Prostate gland (tissue), 2 donors: ENCODE measurements at regions not wholly inside any gene's neighbourhood (a gene's known extent, or its start where the extent isn't known, plus 50 kb on each side); places are given as distances from the start of the nearest gene placed in this dataset.
"Not testable (repeated sequence)": the region's sequence is repeated elsewhere in the genome, so short reads cannot be mapped to it uniquely, and the experiment has no call there.

Experiments
- DNase-seq: peaks from one replicate; pipeline ENCODE4 v3.0.0-alpha.2; 2019; ENCODE audit warnings: low spot score
- H3K27ac ChIP-seq, 2 donors: fragments of 200-600 bp; sonication (generic); 2 replicates each; pipeline ENCODE4 v1.5.1; 2017 to 2019
- H3K27me3 ChIP-seq: fragments of 200-600 bp; sonication (generic); replicated peaks from 2 replicates; pipeline ENCODE4 v1.5.1; 2019; ENCODE audit not compliant: insufficient read depth
- H3K36me3 ChIP-seq, 2 donors: fragments of 200-600 bp; sonication (generic); 1 replicate in 1 of 2; 2 replicates in 1 of 2; pipeline versions ENCODE4 v1.5.1 to v1.8.1; 2017 to 2019
- H3K4me1 ChIP-seq: fragments of 200-600 bp; sonication (generic); replicated peaks from 2 replicates; pipeline ENCODE4 v1.5.1; 2019
- H3K4me3 ChIP-seq, 2 donors: fragments of 200-600 bp; sonication (generic); 2 replicates each; pipeline ENCODE4 v1.5.1; 2017 to 2019
- H3K9me3 ChIP-seq: fragments of 200-600 bp; sonication (generic); 2 replicates; pipeline ENCODE4 v1.5.1; 2017
- POLR2A ChIP-seq: fragments of 450-650 bp; IDR thresholded peaks from one replicate; pipeline ENCODE4 v1.6.1; 2016; ENCODE audit warnings: antibody characterized with exemption, mild to moderate bottlenecking
- POLR2AphosphoS5 ChIP-seq: sonication (generic); formaldehyde crosslinking; IDR thresholded peaks from one replicate; pipeline ENCODE4 v1.6.1; 2017; ENCODE audit warnings: antibody characterized with exemption
- WGBS: methylation state at CpG from one replicate; pipeline ENCODE4 v1.1.5; 2018; 5-methylcytosine and 5-hydroxymethylcytosine counted together
- intact Hi-C: fragments of 100-400 bp; cut with DNase I; formaldehyde crosslinking; loops from one replicate; pipeline ENCODE4 v1.14.2; 2022
- TF ChIP-seq, protein P1 (sequence below), 4 experiments: fragments of 200-600 bp in 2 of 4; fragments of 450-650 bp in 2 of 4; sonication (generic) in 2 of 4; IDR thresholded peaks; 1 replicate in 3 of 4; 2 replicates in 1 of 4; pipeline ENCODE4 v1.5.1; 2016 to 2019; ENCODE audit warnings: antibody characterized with exemption in 4 of 4, mild to moderate bottlenecking in 2 of 4, moderate library complexity in 2 of 4

DNA sequence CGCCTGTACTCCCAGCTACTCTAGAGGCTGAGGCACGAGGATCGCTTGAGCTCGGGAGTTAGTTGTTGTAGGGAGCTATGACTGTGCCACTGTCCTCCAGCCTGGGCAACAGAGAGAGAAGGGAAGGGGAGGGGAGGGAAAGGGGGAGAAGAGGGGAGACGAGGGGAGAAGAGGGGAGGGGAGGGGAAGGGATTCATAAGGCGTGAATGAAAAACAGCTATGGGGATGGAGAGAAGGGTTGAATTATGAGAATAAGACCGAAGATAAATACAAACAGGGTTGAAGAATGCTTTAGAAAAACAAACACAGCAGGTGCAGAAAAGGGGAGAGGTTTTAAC is 106.0 kb downstream of the TRIM27 start:
- Histone ChIP-seq H3K27ac (no peak overlapping the region), H3K36me3 (no peaks in the 10 kb centered on the region), H3K27me3 (peaks cover 45% of the 10 kb centered on the region), H3K4me3 (no peak overlapping the region), H3K4me1 (no peaks in the 10 kb centered on the region), H3K9me3 (no peaks in the 10 kb centered on the region)
- intact Hi-C loops: no loop called here
- WGBS: 11% methylated on average over 7 of the region's 7 CpGs
- TF ChIP-seq, protein P1, sequence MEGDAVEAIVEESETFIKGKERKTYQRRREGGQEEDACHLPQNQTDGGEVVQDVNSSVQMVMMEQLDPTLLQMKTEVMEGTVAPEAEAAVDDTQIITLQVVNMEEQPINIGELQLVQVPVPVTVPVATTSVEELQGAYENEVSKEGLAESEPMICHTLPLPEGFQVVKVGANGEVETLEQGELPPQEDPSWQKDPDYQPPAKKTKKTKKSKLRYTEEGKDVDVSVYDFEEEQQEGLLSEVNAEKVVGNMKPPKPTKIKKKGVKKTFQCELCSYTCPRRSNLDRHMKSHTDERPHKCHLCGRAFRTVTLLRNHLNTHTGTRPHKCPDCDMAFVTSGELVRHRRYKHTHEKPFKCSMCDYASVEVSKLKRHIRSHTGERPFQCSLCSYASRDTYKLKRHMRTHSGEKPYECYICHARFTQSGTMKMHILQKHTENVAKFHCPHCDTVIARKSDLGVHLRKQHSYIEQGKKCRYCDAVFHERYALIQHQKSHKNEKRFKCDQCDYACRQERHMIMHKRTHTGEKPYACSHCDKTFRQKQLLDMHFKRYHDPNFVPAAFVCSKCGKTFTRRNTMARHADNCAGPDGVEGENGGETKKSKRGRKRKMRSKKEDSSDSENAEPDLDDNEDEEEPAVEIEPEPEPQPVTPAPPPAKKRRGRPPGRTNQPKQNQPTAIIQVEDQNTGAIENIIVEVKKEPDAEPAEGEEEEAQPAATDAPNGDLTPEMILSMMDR (IDR thresholded peaks at IDR 0.05): no peak
- TF ChIP-seq POLR2AphosphoS5 (no peak), POLR2A (no peak)
- DNase-seq: no peak

DNA sequence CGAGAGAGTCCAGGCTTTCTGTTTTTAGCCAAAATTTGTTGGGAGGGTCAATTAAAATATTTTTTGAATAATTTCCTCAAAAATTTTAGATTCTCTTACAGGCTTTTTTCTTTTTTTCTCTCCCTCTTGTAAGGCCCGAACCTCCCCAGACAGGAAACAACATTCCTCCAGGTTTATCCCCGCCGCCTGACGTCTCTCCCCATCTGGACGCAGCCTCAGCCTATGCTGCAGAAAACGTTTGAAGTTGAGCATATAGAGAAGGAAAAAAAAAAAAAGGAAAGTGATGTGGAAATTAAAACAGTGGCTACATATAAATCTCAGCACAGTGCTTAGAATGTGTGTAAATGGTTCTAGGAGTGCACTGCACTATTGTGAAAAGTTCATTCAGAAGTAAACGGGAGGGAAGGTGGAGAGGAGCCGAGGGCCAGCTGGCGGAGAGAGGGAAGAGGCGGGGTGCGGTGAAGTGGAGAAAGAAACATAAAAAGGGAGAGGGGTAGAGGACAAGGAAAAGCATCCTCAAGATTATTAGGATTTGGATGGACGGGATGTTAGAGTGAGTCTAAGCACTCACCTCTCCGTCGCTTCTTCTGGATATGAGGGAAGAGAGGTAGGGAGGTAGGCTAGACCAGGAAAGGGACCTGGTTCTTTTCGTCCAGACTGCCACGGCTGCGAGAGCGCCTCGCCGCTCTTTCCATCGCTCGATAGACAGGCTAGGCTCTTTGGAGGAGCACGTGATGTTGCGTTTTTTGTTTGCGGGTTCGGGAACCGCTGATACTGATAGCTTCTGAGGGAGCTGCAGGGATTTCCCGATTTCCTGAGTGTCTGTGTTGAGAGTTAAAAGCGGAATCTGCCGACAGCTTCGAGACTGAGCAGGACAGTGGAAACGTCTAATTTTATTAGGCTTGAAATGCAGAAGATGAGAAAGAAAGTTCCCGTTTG is 98.7 kb downstream of the TRIM27 start:
- 4% methylated on average over 34 of the region's 34 CpGs for WGBS
- Histone ChIP-seq H3K4me3 (no peak overlapping the region), H3K4me1 (no peaks in the 10 kb centered on the region), H3K27me3 (peaks cover 25% of the 10 kb centered on the region), H3K36me3 (no peaks in the 10 kb centered on the region), H3K27ac (no peak overlapping the region), H3K9me3 (no peaks in the 10 kb centered on the region)
- DNase-seq: no peak
- TF ChIP-seq POLR2AphosphoS5: no peak
- intact Hi-C loops: no loop called here

DNA sequence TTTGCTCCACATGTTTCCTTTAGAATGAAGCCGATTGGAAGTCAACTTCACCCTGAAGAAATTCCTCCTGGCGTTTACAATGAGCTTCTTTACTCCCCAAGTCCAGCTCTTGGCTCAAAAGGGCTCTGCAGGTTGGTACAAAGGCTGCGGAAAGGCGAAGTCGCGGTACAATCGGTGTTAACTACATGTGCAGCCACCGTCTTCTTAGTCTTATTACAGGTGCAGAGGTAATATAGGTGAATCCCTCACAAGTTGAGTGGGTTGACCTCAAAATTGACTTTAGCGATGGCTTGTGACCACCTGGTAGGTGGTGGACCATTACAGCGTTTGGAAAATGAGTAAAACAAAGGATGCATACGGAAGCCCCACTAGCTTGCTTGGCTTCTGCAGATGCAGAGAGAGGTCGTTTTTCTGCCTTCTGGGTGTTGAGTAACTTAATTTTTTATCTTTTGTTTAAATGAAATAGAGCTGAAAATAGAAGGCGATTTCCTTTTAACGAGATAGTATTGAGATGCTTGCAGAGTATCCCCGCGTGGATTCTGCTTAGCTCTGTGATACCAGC is 98.0 kb downstream of the TRIM27 start:
- H3K36me3 ChIP-seq: no peaks in the 10 kb centered on the region
- H3K9me3 ChIP-seq: no peaks in the 10 kb centered on the region
- no peaks in the 10 kb centered on the region for H3K4me1 ChIP-seq
- DNase-seq: no peak
- no peak overlapping the region for H3K4me3 ChIP-seq
- intact Hi-C loops: no loop called here
- no peak overlapping the region for H3K27ac ChIP-seq
- TF ChIP-seq POLR2A (no peak), POLR2AphosphoS5 (no peak)
- TF ChIP-seq, protein P1 (IDR thresholded peaks at IDR 0.05): no peak
- H3K27me3 ChIP-seq: peaks cover 25% of the 10 kb centered on the region
- WGBS: 9% methylated on average over 16 of the region's 16 CpGs

DNA sequence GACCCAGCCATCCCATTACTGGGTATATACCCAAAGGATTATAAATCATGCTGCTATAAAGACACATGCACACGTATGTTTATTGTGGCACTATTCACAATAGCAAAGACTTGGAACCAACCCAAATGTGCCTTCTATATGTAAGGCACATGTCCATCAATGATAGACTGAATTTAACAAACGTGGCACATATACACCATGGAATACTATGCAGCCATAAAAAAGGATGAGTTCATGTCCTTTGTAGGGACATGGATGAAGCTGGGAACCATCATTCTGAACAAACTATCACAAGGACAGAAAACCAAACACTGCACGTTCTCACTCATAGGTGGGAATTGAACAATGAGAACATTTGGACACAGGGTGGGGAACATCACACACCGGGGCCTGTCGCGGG is 92.1 kb downstream of the TRIM27 start:
- H3K27ac ChIP-seq, H3K4me1 ChIP-seq, H3K27me3 ChIP-seq, intact Hi-C loops, H3K4me3 ChIP-seq, H3K9me3 ChIP-seq, DNase-seq, H3K36me3 ChIP-seq: not testable (repeated sequence)
- WGBS: 87% methylated on average over 6 of the region's 6 CpGs

DNA sequence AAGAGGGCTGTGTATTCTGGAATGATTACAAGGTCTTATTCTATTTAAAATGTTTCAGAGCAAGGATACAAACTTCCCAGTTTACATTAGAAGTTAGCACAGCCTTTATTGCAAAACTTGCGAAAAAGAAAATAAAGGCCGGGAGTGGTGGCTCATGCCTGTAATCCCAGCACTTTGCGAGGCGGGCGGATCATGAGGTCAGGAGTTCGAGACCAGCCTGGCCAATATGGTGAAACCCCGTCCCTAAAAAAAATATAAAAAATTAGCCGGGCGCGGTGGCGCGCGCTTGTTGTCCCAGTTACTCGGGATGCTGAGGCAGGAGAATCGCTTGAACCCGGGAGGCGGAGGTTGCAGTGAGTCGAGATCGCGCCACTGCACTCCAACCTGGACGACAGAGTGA is 87.1 kb downstream of the TRIM27 start:
- H3K27ac ChIP-seq, H3K9me3 ChIP-seq, H3K4me1 ChIP-seq, H3K36me3 ChIP-seq, H3K4me3 ChIP-seq, DNase-seq, H3K27me3 ChIP-seq: not testable (repeated sequence)
- whole genome bisulfite sequencing: 50% methylated on average over 21 of the region's 21 CpGs
- intact Hi-C loops: loop anchor here (5.0 kb wide), 1 partner anchor 106 kb away; no protein-coding TSS in a partner anchor

DNA sequence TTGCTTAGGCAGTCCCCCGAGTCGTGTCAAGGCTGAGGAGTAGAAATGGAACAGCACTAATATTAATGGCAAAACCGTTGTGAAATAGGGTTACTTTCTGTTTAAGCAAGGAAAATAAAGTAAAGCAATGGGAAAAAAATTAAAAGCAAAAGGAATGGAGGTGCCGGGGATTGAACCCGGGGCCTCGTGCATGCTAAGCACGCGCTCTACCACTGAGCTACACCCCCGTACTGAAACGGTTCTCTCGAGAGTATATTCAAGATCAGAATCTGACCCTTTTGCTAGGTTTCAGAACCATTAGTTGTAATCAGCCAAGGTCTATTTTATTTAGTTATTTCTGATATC is 85.5 kb downstream of the TRIM27 start:
- intact Hi-C loops: loop anchor here (2.0 to 5.0 kb wide), 3 partner anchors 29 to 179 kb away; no protein-coding TSS in a partner anchor
- Histone ChIP-seq H3K36me3 (no peaks in the 10 kb centered on the region), H3K27ac (peak overlapping the region; percentile 80 to 81), H3K4me3 (peak overlapping the region; percentile 53 to 58), H3K4me1 (no peaks in the 10 kb centered on the region), H3K9me3 (no peaks in the 10 kb centered on the region), H3K27me3 (peaks cover 3% of the 10 kb centered on the region)
- DNase-seq: peak; percentile 72
- under 1% methylated on average over 11 of the region's 11 CpGs for WGBS
- TF ChIP-seq, protein P1 (IDR thresholded peaks at IDR 0.05): no peak
- peak; percentile 72 for TF ChIP-seq POLR2AphosphoS5
